Lower leg skin (tissue), 4 donors: ENCODE measurements at regions not wholly inside any gene's neighbourhood (a gene's known extent, or its start where the extent isn't known, plus 50 kb on each side); places are given as distances from the start of the nearest gene placed in this dataset.
"Not testable (repeated sequence)": the region's sequence is repeated elsewhere in the genome, so short reads cannot be mapped to it uniquely, and the experiment has no call there.

Source experiments
- DNase-seq, 2 donors: peaks; one replicate each; pipeline ENCODE4 v3.0.0-alpha.2; 2019; ENCODE audit warnings: low spot score in 2 of 2
- H3K4me3 ChIP-seq: fragments of 200-600 bp; sonication (generic); 2 replicates; pipeline ENCODE4 v1.5.1; 2017; ENCODE audit warnings: mild to moderate bottlenecking, low read depth; ENCODE audit not compliant: poor library complexity, severe bottlenecking
- CTCF ChIP-seq, 3 donors: fragments of 450-650 bp; IDR thresholded peaks; one replicate each; pipeline ENCODE4 v1.5.1; 2016; ENCODE audit warnings: antibody characterized with exemption in 3 of 3, mild to moderate bottlenecking in 3 of 3, moderate library complexity in 2 of 3
- POLR2A ChIP-seq, 2 donors: fragments of 450-650 bp; IDR thresholded peaks; one replicate each; pipeline ENCODE4 v1.6.1; 2016 to 2017; ENCODE audit warnings: antibody characterized with exemption in 2 of 2, mild to moderate bottlenecking in 1 of 2, moderate library complexity in 1 of 2
- WGBS, 2 donors: methylation state at CpG; one replicate each; pipeline ENCODE4 v1.1.5; 2018; 5-methylcytosine and 5-hydroxymethylcytosine counted together
- intact Hi-C: fragments of 100-400 bp; cut with DNase I; formaldehyde crosslinking; loops from one replicate; pipeline ENCODE4 v1.15.0; 2023; ENCODE audit warnings: low total_unique reads

- intact Hi-C loops = loop anchor here (5.0 kb wide), 1 partner anchor 632 kb away; no protein-coding TSS in a partner anchor
- no peak for DNase-seq
- TF ChIP-seq POLR2A (IDR thresholded peaks at IDR 0.05) = no peak
- TF ChIP-seq CTCF (IDR thresholded peaks at IDR 0.05) = no peak
- no peak overlapping the region for H3K4me3 ChIP-seq
- 82 to 88% methylated on average over 1 of the region's 1 CpG for WGBS, 2 donors
Observed at GRCh38 chr6:77094821-77095220, 368.5 kb downstream of the HTR1B start.

GRCh38 chr6:77092971-77093370, 370.3 kb downstream of the HTR1B start:
- intact Hi-C loops = no loop called here
- no peak overlapping the region for H3K4me3 ChIP-seq
- TF ChIP-seq POLR2A (IDR thresholded peaks at IDR 0.05) (no peak), CTCF (IDR thresholded peaks at IDR 0.05) (no peak)
- DNase-seq = no peak
- WGBS, 2 donors = 51 to 62% methylated on average over 1 of the region's 1 CpG

- intact Hi-C loops = no loop called here
Observed at GRCh38 chr6:77089776-77090175, 373.5 kb downstream of the HTR1B start.

GRCh38 chr6:77087794-77088318, 375.4 kb downstream of the HTR1B start:
- H3K4me3 ChIP-seq, intact Hi-C loops, DNase-seq: not testable (repeated sequence)
- whole genome bisulfite sequencing, 2 donors = 86 to 95% methylated on average over 15 to 17 of the region's 19 CpGs

More at GRCh38 chr6:77089776-77090175, 373.5 kb downstream of the HTR1B start:
- DNase-seq = no peak
- TF ChIP-seq POLR2A (IDR thresholded peaks at IDR 0.05) = no peak
- H3K4me3 ChIP-seq = no peak overlapping the region

GRCh38 chr6:77074037-77074713, 389.1 kb downstream of the HTR1B start:
- intact Hi-C loops = no loop called here
- H3K4me3 ChIP-seq = no peak overlapping the region
- no peak for TF ChIP-seq CTCF (IDR thresholded peaks at IDR 0.05)
- TF ChIP-seq POLR2A (IDR thresholded peaks at IDR 0.05) = no peak
- 86 to 90% methylated on average over 7 of the region's 7 CpGs for WGBS, 2 donors
- DNase-seq = no peak

GRCh38 chr6:77073410-77073760, 389.9 kb downstream of the HTR1B start:
- intact Hi-C loops = no loop called here
- DNase-seq = no peak
- TF ChIP-seq POLR2A (IDR thresholded peaks at IDR 0.05) = no peak
- WGBS, 2 donors = 66 to 67% methylated on average over 1 of the region's 1 CpG
- no peak overlapping the region for H3K4me3 ChIP-seq

- intact Hi-C loops = no loop called here
- H3K4me3 ChIP-seq = no peak overlapping the region
- WGBS, 2 donors = 78 to 82% methylated on average over 4 of the region's 4 CpGs
- TF ChIP-seq POLR2A (IDR thresholded peaks at IDR 0.05) = no peak
- no peak for TF ChIP-seq CTCF (IDR thresholded peaks at IDR 0.05)
- DNase-seq = no peak
Observed at GRCh38 chr6:77072694-77073409, 390.4 kb downstream of the HTR1B start.
